ENCODE measurements at regions not wholly inside any gene's neighbourhood (a gene's known extent, or its start where the extent isn't known, plus 50 kb on each side); places are given as distances from the start of the nearest gene placed in this dataset.
A peak's percentile ranks its signal among the peaks of the same experiment; 100 is the strongest.

- no peak for TF ChIP-seq CTCF (IDR thresholded peaks at IDR 0.05; ENCODE audit: unreplicated experiment)
- no peaks in the 10 kb centered on the region for H3K36me3 Mint-ChIP-seq (ENCODE audit: insufficient read depth, unreplicated experiment)
- CTCF ChIA-PET = no interaction called here
- intact Hi-C loops (cut with micrococcal nuclease; ENCODE audit: unreplicated experiment) = no loop called here
- no peak overlapping the region for H3K27ac Mint-ChIP-seq (ENCODE audit: unreplicated experiment)
- H3K4me1 Mint-ChIP-seq (ENCODE audit: low read depth, unreplicated experiment) = no peaks in the 10 kb centered on the region
- DNase-seq = no peak
- no TSS peak for BruUV-seq (replicated peaks)
- H3K4me3 Mint-ChIP-seq (ENCODE audit: low read depth, unreplicated experiment) = no peak overlapping the region
- H3K9me3 Mint-ChIP-seq (ENCODE audit: low read depth, unreplicated experiment) = no peaks in the 10 kb centered on the region
- H3K27me3 Mint-ChIP-seq (ENCODE audit: unreplicated experiment) = peaks cover 55% of the 10 kb centered on the region
These were observed 84.8 kb upstream of the ASB18 start for GRCh38 chr2:236348976-236349375.

GRCh38 chr2:236350426-236350825 is 86.2 kb upstream of the ASB18 start:
- BruUV-seq (replicated peaks) = no TSS peak
- H3K9me3 Mint-ChIP-seq (ENCODE audit: low read depth, unreplicated experiment) = no peaks in the 10 kb centered on the region
- peaks cover 55% of the 10 kb centered on the region for H3K27me3 Mint-ChIP-seq (ENCODE audit: unreplicated experiment)
- H3K27ac Mint-ChIP-seq (ENCODE audit: unreplicated experiment) = no peak overlapping the region
- H3K36me3 Mint-ChIP-seq (ENCODE audit: insufficient read depth, unreplicated experiment) = no peaks in the 10 kb centered on the region
- TF ChIP-seq CTCF (IDR thresholded peaks at IDR 0.05; ENCODE audit: unreplicated experiment) = no peak
- intact Hi-C loops (cut with micrococcal nuclease; ENCODE audit: unreplicated experiment) = no loop called here
- H3K4me1 Mint-ChIP-seq (ENCODE audit: low read depth, unreplicated experiment) = no peaks in the 10 kb centered on the region
- DNase-seq = no peak
- H3K4me3 Mint-ChIP-seq (ENCODE audit: low read depth, unreplicated experiment) = no peak overlapping the region
- CTCF ChIA-PET = interaction anchor here (0.7 kb wide), 1 partner anchor 735 kb away, joined by 3 read pairs; no protein-coding TSS in a partner anchor

- peaks cover 45% of the 10 kb centered on the region for H3K27me3 Mint-ChIP-seq (ENCODE audit: unreplicated experiment)
- no peak overlapping the region for H3K27ac Mint-ChIP-seq (ENCODE audit: unreplicated experiment)
- no peaks in the 10 kb centered on the region for H3K36me3 Mint-ChIP-seq (ENCODE audit: insufficient read depth, unreplicated experiment)
- H3K4me1 Mint-ChIP-seq (ENCODE audit: low read depth, unreplicated experiment) = no peaks in the 10 kb centered on the region
- H3K9me3 Mint-ChIP-seq (ENCODE audit: low read depth, unreplicated experiment) = no peaks in the 10 kb centered on the region
- no peak for DNase-seq
- no peak overlapping the region for H3K4me3 Mint-ChIP-seq (ENCODE audit: low read depth, unreplicated experiment)
- TF ChIP-seq CTCF (IDR thresholded peaks at IDR 0.05; ENCODE audit: unreplicated experiment) = no peak
- BruUV-seq (replicated peaks) = no TSS peak
- CTCF ChIA-PET = no interaction called here
- intact Hi-C loops (cut with micrococcal nuclease; ENCODE audit: unreplicated experiment) = loop anchor here (2.0 kb wide), 1 partner anchor 217 kb away; the partner anchor contains the start of gene ACKR3
These were observed 87.8 kb upstream of the ASB18 start for GRCh38 chr2:236351966-236352525.

GRCh38 chr2:236352761-236353593 is 88.8 kb upstream of the ASB18 start:
- Mint-ChIP-seq H3K27me3 (ENCODE audit: unreplicated experiment) (peaks cover 35% of the 10 kb centered on the region), H3K27ac (ENCODE audit: unreplicated experiment) (no peak overlapping the region), H3K4me3 (ENCODE audit: low read depth, unreplicated experiment) (no peak overlapping the region), H3K36me3 (ENCODE audit: insufficient read depth, unreplicated experiment) (no peaks in the 10 kb centered on the region), H3K4me1 (ENCODE audit: low read depth, unreplicated experiment) (no peaks in the 10 kb centered on the region), H3K9me3 (ENCODE audit: low read depth, unreplicated experiment) (no peaks in the 10 kb centered on the region)
- DNase-seq = peak; percentile 41
- BruUV-seq (replicated peaks) = no TSS peak
- intact Hi-C loops (cut with micrococcal nuclease; ENCODE audit: unreplicated experiment) = loop anchor here (1.0 to 2.0 kb wide), 2 partner anchors 216 to 674 kb away; partner anchors contain the start of gene ACKR3
- TF ChIP-seq CTCF (IDR thresholded peaks at IDR 0.05; ENCODE audit: unreplicated experiment) = peak; percentile 86
- CTCF ChIA-PET = interaction anchor here (1.4 kb wide), 1 partner anchor 708 kb away, joined by 3 read pairs; no protein-coding TSS in a partner anchor

Data from Calu3 (cell line).